ENCODE measurements at regions not wholly inside any gene's neighbourhood (a gene's known extent, or its start where the extent isn't known, plus 50 kb on each side); places are given as distances from the start of the nearest gene placed in this dataset.

- no peak for DNase-seq (ENCODE audit: low read depth in 2 of 2)
These were observed 604.1 kb downstream of the MTRR start for GRCh38 chr5:8473016-8473415.

GRCh38 chr5:8473827-8474568 is 605.0 kb downstream of the MTRR start:
- DNase-seq (ENCODE audit: low read depth in 2 of 2): no peak

- no peak for DNase-seq (ENCODE audit: low read depth in 2 of 2)
These were observed 605.6 kb downstream of the MTRR start for GRCh38 chr5:8474569-8474930.

- no peak for DNase-seq (ENCODE audit: low read depth in 2 of 2)
These were observed 609.4 kb downstream of the MTRR start for GRCh38 chr5:8478326-8478725.

GRCh38 chr5:8481007-8481406 is 612.1 kb downstream of the MTRR start:
- no peak for DNase-seq (ENCODE audit: low read depth in 2 of 2)

GRCh38 chr5:8491254-8491653 is 622.3 kb downstream of the MTRR start:
- DNase-seq (ENCODE audit: low read depth in 2 of 2): no peak

GRCh38 chr5:8493176-8493575 is 624.2 kb downstream of the MTRR start:
- DNase-seq (ENCODE audit: low read depth in 2 of 2): no peak

GRCh38 chr5:8500426-8500825 is 631.5 kb downstream of the MTRR start:
- DNase-seq (ENCODE audit: low read depth in 2 of 2): no peak

- no peak for DNase-seq (ENCODE audit: low read depth in 2 of 2)
These were observed 636.2 kb downstream of the MTRR start for GRCh38 chr5:8505196-8505595.

- no peak for DNase-seq (ENCODE audit: low read depth in 2 of 2)
These were observed 639.3 kb downstream of the MTRR start for GRCh38 chr5:8508231-8508630.

GRCh38 chr5:8516356-8516755 is 647.4 kb downstream of the MTRR start:
- no peak for DNase-seq (ENCODE audit: low read depth in 2 of 2)

GRCh38 chr5:8517456-8517855 is 648.5 kb downstream of the MTRR start:
- DNase-seq (ENCODE audit: low read depth in 2 of 2): no peak

- no peak for DNase-seq (ENCODE audit: low read depth in 2 of 2)
These were observed 652.0 kb downstream of the MTRR start for GRCh38 chr5:8520917-8521316.

- no peak for DNase-seq (ENCODE audit: low read depth in 2 of 2)
These were observed 653.0 kb downstream of the MTRR start for GRCh38 chr5:8521991-8522390.

- no peak for DNase-seq (ENCODE audit: low read depth in 2 of 2)
These were observed 653.7 kb downstream of the MTRR start for GRCh38 chr5:8522646-8523045.

- DNase-seq (ENCODE audit: low read depth in 2 of 2): no peak
These were observed 654.6 kb downstream of the MTRR start for GRCh38 chr5:8523501-8523900.

- DNase-seq (ENCODE audit: low read depth in 2 of 2): no peak
These were observed 656.9 kb downstream of the MTRR start for GRCh38 chr5:8525819-8526218.

- no peak for DNase-seq (ENCODE audit: low read depth in 2 of 2)
These were observed 659.2 kb downstream of the MTRR start for GRCh38 chr5:8528106-8528505.

- DNase-seq (ENCODE audit: low read depth in 2 of 2): no peak
These were observed 669.9 kb downstream of the MTRR start for GRCh38 chr5:8538821-8539220.

- DNase-seq (ENCODE audit: low read depth in 2 of 2): no peak
These were observed 671.4 kb downstream of the MTRR start for GRCh38 chr5:8540317-8540716.

GRCh38 chr5:8550921-8551320 is 682.0 kb downstream of the MTRR start:
- DNase-seq (ENCODE audit: low read depth in 2 of 2): no peak

GRCh38 chr5:8553364-8553763 is 684.4 kb downstream of the MTRR start:
- no peak for DNase-seq (ENCODE audit: low read depth in 2 of 2)

GRCh38 chr5:8557728-8558127 is 688.8 kb downstream of the MTRR start:
- no peak for DNase-seq (ENCODE audit: low read depth in 2 of 2)

GRCh38 chr5:8560776-8561175 is 691.8 kb downstream of the MTRR start:
- no peak for DNase-seq (ENCODE audit: low read depth in 2 of 2)

Measured in activated CD4-positive, alpha-beta T cell treated with anti-CD3 and anti-CD28 coated beads for 24 hours (primary cell).